Upper lobe of right lung (tissue), 1 donor: ENCODE measurements at regions not wholly inside any gene's neighbourhood (a gene's known extent, or its start where the extent isn't known, plus 50 kb on each side); places are given as distances from the start of the nearest gene placed in this dataset.

Experiments
- ATAC-seq: fragments of 200-7000 bp; cut with Tn5 transposase; one replicate; pipeline ENCODE4 v1.9.1; 2020; ENCODE audit warnings: mild to moderate bottlenecking, moderate library complexity
- DNase-seq: peaks from one replicate; pipeline ENCODE4 v3.0.0-alpha.2; 2020
- H3K27ac ChIP-seq: fragments of 200-600 bp; one replicate; pipeline ENCODE4 v1.8.0; 2022
- H3K27me3 ChIP-seq: fragments of 200-600 bp; one replicate; pipeline ENCODE4 v1.8.0; 2022; ENCODE audit warnings: mild to moderate bottlenecking
- H3K36me3 ChIP-seq: fragments of 200-600 bp; one replicate; pipeline ENCODE4 v1.8.0; 2022
- H3K4me1 ChIP-seq: fragments of 200-600 bp; one replicate; pipeline ENCODE4 v1.8.0; 2022
- H3K4me3 ChIP-seq: fragments of 200-600 bp; one replicate; pipeline ENCODE4 v1.8.0; 2022; ENCODE audit warnings: mild to moderate bottlenecking
- H3K9me3 ChIP-seq: fragments of 200-600 bp; one replicate; pipeline ENCODE4 v1.8.0; 2022
- intact Hi-C: fragments of 100-400 bp; cut with DNase I; formaldehyde crosslinking; loops from one replicate; pipeline ENCODE4 v1.11.0; 2022
- TF ChIP-seq, protein P1 (sequence below): fragments of 200-600 bp; IDR thresholded peaks from one replicate; pipeline ENCODE4 v1.8.0; 2022; ENCODE audit warnings: antibody characterized with exemption
- donor health status: DM: no; HTN: yes; CAD: no; lungs with severe emphysema.

GRCh38 chr4:81884986-81885385 lies 413.3 kb upstream of the RASGEF1B start:
- ATAC-seq (peak; percentile 83), DNase-seq (no peak)
- Histone ChIP-seq H3K4me1 (no peaks in the 10 kb centered on the region), H3K36me3 (no peaks in the 10 kb centered on the region), H3K27ac (no peak overlapping the region), H3K27me3 (no peaks in the 10 kb centered on the region), H3K4me3 (no peak overlapping the region), H3K9me3 (no peaks in the 10 kb centered on the region)
- intact Hi-C loops = no loop called here
- TF ChIP-seq, protein P1, sequence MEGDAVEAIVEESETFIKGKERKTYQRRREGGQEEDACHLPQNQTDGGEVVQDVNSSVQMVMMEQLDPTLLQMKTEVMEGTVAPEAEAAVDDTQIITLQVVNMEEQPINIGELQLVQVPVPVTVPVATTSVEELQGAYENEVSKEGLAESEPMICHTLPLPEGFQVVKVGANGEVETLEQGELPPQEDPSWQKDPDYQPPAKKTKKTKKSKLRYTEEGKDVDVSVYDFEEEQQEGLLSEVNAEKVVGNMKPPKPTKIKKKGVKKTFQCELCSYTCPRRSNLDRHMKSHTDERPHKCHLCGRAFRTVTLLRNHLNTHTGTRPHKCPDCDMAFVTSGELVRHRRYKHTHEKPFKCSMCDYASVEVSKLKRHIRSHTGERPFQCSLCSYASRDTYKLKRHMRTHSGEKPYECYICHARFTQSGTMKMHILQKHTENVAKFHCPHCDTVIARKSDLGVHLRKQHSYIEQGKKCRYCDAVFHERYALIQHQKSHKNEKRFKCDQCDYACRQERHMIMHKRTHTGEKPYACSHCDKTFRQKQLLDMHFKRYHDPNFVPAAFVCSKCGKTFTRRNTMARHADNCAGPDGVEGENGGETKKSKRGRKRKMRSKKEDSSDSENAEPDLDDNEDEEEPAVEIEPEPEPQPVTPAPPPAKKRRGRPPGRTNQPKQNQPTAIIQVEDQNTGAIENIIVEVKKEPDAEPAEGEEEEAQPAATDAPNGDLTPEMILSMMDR = no peak

- no peaks in the 10 kb centered on the region for H3K4me1 ChIP-seq
- ATAC-seq (no peak), DNase-seq (no peak)
- no peaks in the 10 kb centered on the region for H3K9me3 ChIP-seq
- H3K36me3 ChIP-seq = no peaks in the 10 kb centered on the region
- H3K27me3 ChIP-seq = no peaks in the 10 kb centered on the region
- H3K27ac ChIP-seq = no peak overlapping the region
- TF ChIP-seq, protein P1 = no peak
- H3K4me3 ChIP-seq = no peak overlapping the region
- intact Hi-C loops = no loop called here
Measured at GRCh38 chr4:81883530-81884450, 412.1 kb upstream of the RASGEF1B start.

GRCh38 chr4:81883004-81883403 lies 411.3 kb upstream of the RASGEF1B start:
- Histone ChIP-seq H3K27me3 (no peaks in the 10 kb centered on the region), H3K4me1 (no peaks in the 10 kb centered on the region), H3K4me3 (no peak overlapping the region), H3K27ac (no peak overlapping the region), H3K36me3 (no peaks in the 10 kb centered on the region), H3K9me3 (no peaks in the 10 kb centered on the region)
- no peak for ATAC-seq
- intact Hi-C loops = no loop called here
- TF ChIP-seq, protein P1 = no peak
- DNase-seq = no peak

DNA sequence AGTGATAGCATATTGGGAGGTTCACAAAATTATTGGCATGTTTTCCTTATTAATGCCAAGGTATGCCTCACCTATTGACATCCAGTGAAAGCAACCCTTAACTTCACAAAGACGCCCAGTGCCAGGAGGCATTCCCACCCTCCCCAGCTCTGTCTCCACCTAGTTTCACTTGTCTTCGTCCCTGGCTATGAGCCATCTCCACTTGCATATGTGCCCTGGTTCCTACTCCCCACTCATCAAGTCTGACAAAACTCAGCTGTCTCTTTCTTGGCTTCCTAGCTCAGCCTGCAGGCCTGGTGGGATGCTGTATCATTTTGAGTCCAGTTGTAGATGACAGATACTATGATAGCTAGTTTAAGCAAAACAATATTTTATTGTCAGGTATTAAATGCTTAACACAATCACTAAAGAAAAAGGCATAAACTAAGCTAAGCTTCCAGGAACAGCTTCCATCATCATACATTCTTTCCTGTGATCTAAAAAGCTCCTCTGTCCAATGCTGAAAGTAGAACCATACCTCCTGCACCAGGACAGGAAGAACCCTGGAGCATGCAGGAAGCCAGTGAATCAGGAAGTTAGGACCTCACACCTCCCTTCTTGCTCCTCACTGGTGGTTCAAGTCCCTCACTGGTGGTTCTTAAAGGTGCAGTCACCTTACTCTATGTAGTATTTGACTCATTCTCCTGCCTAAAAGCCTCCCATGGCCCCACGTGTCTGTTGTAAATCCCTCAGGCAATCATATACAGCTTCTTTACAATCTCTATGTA lies 410.3 kb upstream of the RASGEF1B start:
- H3K4me3 ChIP-seq = no peak overlapping the region
- H3K27ac ChIP-seq = no peak overlapping the region
- ATAC-seq (no peak), DNase-seq (no peak)
- H3K9me3 ChIP-seq = no peaks in the 10 kb centered on the region
- H3K27me3 ChIP-seq = no peaks in the 10 kb centered on the region
- intact Hi-C loops = no loop called here
- TF ChIP-seq, protein P1 = no peak
- H3K4me1 ChIP-seq = no peaks in the 10 kb centered on the region
- no peaks in the 10 kb centered on the region for H3K36me3 ChIP-seq

DNA sequence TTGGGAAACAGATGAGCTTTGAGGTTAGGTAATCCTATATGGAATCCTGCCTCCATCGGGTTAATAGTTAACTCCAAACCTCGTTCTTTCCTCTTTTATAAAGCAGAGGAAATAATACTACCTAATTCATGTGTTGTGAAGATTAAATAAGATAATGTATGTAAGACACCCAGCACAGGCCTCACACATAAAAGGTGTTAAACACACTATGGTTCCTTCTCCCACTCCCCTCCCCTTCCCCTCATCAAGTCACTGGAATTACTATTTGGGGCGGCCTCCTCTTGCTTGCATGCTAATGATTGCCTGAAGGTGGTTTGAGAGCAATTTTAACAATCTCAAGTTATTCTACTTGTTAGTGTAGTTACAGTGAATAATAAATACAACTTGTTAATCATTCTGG lies 404.4 kb upstream of the RASGEF1B start:
- no peaks in the 10 kb centered on the region for H3K36me3 ChIP-seq
- no peak overlapping the region for H3K4me3 ChIP-seq
- no peak overlapping the region for H3K27ac ChIP-seq
- H3K27me3 ChIP-seq = no peaks in the 10 kb centered on the region
- ATAC-seq (no peak), DNase-seq (no peak)
- TF ChIP-seq, protein P1 = no peak
- no peaks in the 10 kb centered on the region for H3K4me1 ChIP-seq
- intact Hi-C loops = no loop called here
- H3K9me3 ChIP-seq = no peaks in the 10 kb centered on the region
